Activated naive CD8-positive, alpha-beta T cell treated with anti-CD3 and anti-CD28 coated beads, Interleukin-2, amount 50 U/mL, for 24 hours (primary cell): ENCODE measurements at regions not wholly inside any gene's neighbourhood (a gene's known extent, or its start where the extent isn't known, plus 50 kb on each side); places are given as distances from the start of the nearest gene placed in this dataset.

Experiments
- ATAC-seq: fragments of 150-1000 bp; cut with Tn5 transposase; one replicate; pipeline ENCODE4 v1.10.0; 2021
- DNase-seq: peaks from one replicate; pipeline ENCODE4 v3.0.0; 2021
- H3K27ac Mint-ChIP-seq: one replicate; pipeline ENCODE4 v1.8.0; 2021; ENCODE audit warnings: mild to moderate bottlenecking, mixed read lengths
- H3K27me3 Mint-ChIP-seq: one replicate; pipeline ENCODE4 v1.8.0; 2021; ENCODE audit warnings: mixed read lengths
- H3K36me3 Mint-ChIP-seq: one replicate; pipeline ENCODE4 v1.8.0; 2021; ENCODE audit warnings: low read depth, mixed read lengths
- H3K4me1 Mint-ChIP-seq: one replicate; pipeline ENCODE4 v1.8.0; 2021; ENCODE audit warnings: mixed read lengths
- H3K4me3 Mint-ChIP-seq: one replicate; pipeline ENCODE4 v1.8.0; 2021; ENCODE audit warnings: mild to moderate bottlenecking, moderate library complexity, mixed read lengths
- H3K9me3 Mint-ChIP-seq: one replicate; pipeline ENCODE4 v1.8.0; 2021; ENCODE audit warnings: mixed read lengths

- DNase-seq (no peak), ATAC-seq (no peak)
- Mint-ChIP-seq H3K36me3 (peaks cover 22% of the 10 kb centered on the region), H3K27me3 (no peaks in the 10 kb centered on the region), H3K27ac (no peak overlapping the region), H3K4me1 (no peaks in the 10 kb centered on the region), H3K9me3 (peaks cover 63% of the 10 kb centered on the region), H3K4me3 (no peak overlapping the region)
These were observed 1683.8 kb downstream of the UQCRFS1 start for GRCh38 chr19:27529158-27529557.

GRCh38 chr19:27522223-27522622, 1690.7 kb downstream of the UQCRFS1 start:
- no peak for ATAC-seq
- Mint-ChIP-seq H3K27me3 (no peaks in the 10 kb centered on the region), H3K4me3 (no peak overlapping the region), H3K27ac (no peak overlapping the region), H3K36me3 (no peaks in the 10 kb centered on the region), H3K4me1 (no peaks in the 10 kb centered on the region), H3K9me3 (peaks cover 32% of the 10 kb centered on the region)
- no peak for DNase-seq
